Activated naive CD4-positive, alpha-beta T cell treated with anti-CD3 and anti-CD28 coated beads for 36 hours (primary cell): ENCODE measurements at regions not wholly inside any gene's neighbourhood (a gene's known extent, or its start where the extent isn't known, plus 50 kb on each side); places are given as distances from the start of the nearest gene placed in this dataset.

Experiments
- CTCF ChIA-PET: fragments of 350-600 bp; sonication (Branson Sonifier 250); formaldehyde crosslinking; loops from one replicate; lab custom pipeline; 2021; ENCODE audit warnings: antibody characterized with exemption; lab: Charles Lee
- DNase-seq: peaks from one replicate; pipeline ENCODE4 v3.0.0-alpha.2; 2020
- H3K27ac Mint-ChIP-seq: one replicate; pipeline ENCODE4 v1.8.0; 2021; ENCODE audit warnings: mild to moderate bottlenecking, mixed read lengths
- H3K27me3 Mint-ChIP-seq: one replicate; pipeline ENCODE4 v1.8.0; 2021; ENCODE audit warnings: low read depth, mixed read lengths
- H3K36me3 Mint-ChIP-seq: one replicate; pipeline ENCODE4 v1.8.0; 2021; ENCODE audit warnings: low read depth, mixed read lengths
- H3K4me1 Mint-ChIP-seq: one replicate; pipeline ENCODE4 v1.8.0; 2021; ENCODE audit warnings: low read depth, mixed read lengths
- H3K4me3 Mint-ChIP-seq: one replicate; pipeline ENCODE4 v1.8.0; 2021; ENCODE audit warnings: mild to moderate bottlenecking, moderate library complexity, mixed read lengths
- H3K9me3 Mint-ChIP-seq: one replicate; pipeline ENCODE4 v1.8.0; 2021; ENCODE audit warnings: mixed read lengths
- intact Hi-C: fragments of 100-400 bp; cut with micrococcal nuclease; formaldehyde crosslinking; loops from one replicate; pipeline ENCODE4 v1.15.1; 2023

DNA sequence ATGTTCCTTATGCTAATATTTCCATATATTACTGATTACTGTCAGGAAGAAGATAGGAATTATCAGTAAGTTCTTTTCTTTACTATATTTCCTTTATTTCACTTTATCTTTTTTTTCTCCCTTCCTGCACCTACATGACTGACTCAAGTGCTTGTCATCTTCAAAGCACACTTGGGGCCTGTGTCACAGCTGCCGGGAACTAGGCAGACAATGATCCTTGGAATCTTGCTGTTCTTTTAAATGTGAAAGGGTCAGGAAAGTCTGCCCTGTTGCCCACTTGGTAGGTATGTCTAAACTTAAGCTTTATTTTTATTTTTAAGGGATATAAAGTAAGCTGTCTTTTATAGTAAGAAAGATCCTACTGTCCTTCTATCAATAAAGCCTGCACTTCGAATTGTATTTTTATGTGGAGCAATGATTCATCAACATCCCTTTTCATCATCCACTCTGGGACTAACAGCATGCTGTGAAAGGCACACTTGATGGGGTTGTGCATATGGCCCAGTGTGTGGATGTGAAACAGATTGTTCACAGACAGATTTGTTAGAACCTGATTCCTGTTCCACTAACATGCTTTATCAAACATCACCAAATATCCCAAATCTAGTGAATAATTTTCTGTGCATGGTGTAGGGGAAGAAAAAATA, 556.9 kb downstream of the DNAJB9 start:
- Mint-ChIP-seq H3K27ac (no peak overlapping the region), H3K4me3 (no peak overlapping the region), H3K36me3 (no peaks in the 10 kb centered on the region), H3K4me1 (no peaks in the 10 kb centered on the region), H3K27me3 (no peaks in the 10 kb centered on the region), H3K9me3 (no peaks in the 10 kb centered on the region)
- CTCF ChIA-PET = no interaction called here
- intact Hi-C loops = no loop called here
- no peak for DNase-seq

DNA sequence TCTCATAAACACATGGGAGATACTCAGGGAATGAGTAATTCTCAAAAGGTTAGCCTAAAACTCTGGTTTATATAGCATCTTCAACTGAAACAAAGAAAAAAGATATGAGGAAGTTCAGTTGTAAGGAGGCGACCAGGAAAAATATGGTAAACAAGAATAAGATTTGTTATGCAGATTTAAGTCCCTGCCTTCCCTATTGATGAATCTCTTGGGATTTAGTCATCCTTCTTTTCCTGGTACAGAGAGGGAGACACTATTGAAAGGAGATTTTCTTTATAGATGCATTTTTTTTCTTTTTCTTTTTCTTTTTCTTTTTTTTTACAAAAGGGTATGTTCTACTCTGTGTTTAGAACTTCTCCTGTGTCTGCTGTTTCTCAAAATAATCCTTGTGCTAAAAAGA, 557.5 kb downstream of the DNAJB9 start:
- no peaks in the 10 kb centered on the region for H3K4me1 Mint-ChIP-seq
- CTCF ChIA-PET = no interaction called here

DNA sequence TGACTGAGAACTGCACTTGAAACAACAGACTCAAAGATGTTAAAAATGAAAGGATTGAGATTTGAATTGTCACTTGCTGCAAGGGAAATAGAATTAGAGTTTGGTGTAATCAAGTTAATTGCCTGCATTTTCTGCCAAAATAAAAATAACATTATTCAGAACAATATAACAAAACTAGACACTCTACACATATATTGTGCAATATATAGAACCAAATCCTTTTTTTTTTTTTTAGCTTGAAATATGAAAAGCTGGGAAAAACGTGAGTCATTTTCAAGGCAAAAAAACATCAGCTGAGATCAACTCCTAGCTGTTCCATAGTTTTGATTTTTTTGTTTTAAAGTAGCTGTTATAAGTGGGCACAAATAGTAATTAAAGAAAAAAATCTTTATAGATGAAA, 561.5 kb downstream of the DNAJB9 start:
- CTCF ChIA-PET = no interaction called here
- no peak overlapping the region for H3K4me3 Mint-ChIP-seq
- no peaks in the 10 kb centered on the region for H3K4me1 Mint-ChIP-seq
- intact Hi-C loops = no loop called here
- no peak overlapping the region for H3K27ac Mint-ChIP-seq
- no peaks in the 10 kb centered on the region for H3K27me3 Mint-ChIP-seq
- peaks cover 13% of the 10 kb centered on the region for H3K9me3 Mint-ChIP-seq
- no peak for DNase-seq
- H3K36me3 Mint-ChIP-seq = no peaks in the 10 kb centered on the region

More for the DNA sequence above, 557.5 kb downstream of the DNAJB9 start:
- H3K36me3 Mint-ChIP-seq = no peaks in the 10 kb centered on the region
- no peaks in the 10 kb centered on the region for H3K27me3 Mint-ChIP-seq
- DNase-seq = no peak
- intact Hi-C loops = no loop called here
- no peaks in the 10 kb centered on the region for H3K9me3 Mint-ChIP-seq
- no peak overlapping the region for H3K27ac Mint-ChIP-seq
- H3K4me3 Mint-ChIP-seq = no peak overlapping the region

DNA sequence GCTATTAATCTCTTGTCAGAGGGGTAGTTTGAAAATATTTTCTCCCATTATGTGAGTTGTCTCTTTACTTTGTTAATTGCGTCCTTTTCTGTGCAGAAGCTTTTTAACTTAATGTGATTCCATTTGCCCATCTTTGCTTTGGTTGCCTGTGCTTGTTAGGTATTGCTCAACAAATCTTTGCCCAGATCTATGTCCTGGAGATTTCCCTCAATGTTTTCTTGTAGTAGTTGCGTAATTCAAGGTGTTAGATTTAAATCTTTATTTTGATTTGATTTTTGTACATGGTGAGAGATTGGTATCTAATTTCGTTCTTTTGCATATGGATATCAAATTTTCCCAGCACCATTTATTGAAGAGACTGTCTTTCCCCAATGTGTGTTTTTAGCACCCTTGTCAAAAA, 567.2 kb downstream of the DNAJB9 start:
- no peak overlapping the region for H3K27ac Mint-ChIP-seq
- intact Hi-C loops = no loop called here
- DNase-seq = no peak
- CTCF ChIA-PET = no interaction called here
- no peaks in the 10 kb centered on the region for H3K4me1 Mint-ChIP-seq
- no peaks in the 10 kb centered on the region for H3K36me3 Mint-ChIP-seq
- H3K4me3 Mint-ChIP-seq = no peak overlapping the region
- peaks cover 15% of the 10 kb centered on the region for H3K9me3 Mint-ChIP-seq
- no peaks in the 10 kb centered on the region for H3K27me3 Mint-ChIP-seq

DNA sequence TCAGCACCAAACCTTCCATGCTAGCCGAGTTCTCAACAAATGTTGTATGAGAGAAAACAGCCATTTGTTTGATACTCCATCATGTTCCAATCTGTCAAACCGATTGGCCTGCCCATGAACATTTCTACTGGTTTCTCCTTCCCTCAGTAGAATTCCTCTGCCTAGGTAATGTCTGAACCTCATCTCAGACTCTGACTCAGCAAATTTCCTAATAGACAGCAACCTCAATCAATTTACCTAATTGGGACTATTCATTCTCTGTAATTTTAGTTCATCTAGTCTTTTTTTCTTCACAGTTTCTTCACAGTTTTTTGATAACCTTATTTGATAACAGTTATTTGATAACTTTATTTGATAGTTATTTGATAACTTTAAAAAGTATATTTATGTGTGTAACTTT, 585.1 kb downstream of the DNAJB9 start:
- peaks cover 4% of the 10 kb centered on the region for H3K9me3 Mint-ChIP-seq

DNA sequence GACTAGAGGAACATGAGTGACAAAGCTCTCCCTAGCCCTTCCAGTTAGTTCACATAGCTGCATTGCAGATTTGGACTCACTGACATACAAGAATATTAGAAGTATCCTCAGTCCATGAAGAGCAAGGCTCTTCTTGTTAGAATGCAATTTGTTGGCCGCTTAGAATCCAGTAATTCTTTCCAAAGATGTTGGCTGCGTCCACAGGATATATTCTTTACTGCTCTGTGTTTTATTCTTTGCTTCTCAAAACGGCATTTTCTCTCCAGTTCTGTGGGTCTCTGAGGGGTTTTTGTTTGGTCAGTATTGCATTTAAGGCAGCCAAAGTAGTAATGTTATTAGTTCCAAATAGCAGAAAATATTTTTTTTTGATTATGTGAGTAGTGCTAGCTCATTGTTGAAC, 588.6 kb downstream of the DNAJB9 start:
- Mint-ChIP-seq H3K9me3 (no peaks in the 10 kb centered on the region), H3K4me1 (no peaks in the 10 kb centered on the region), H3K36me3 (no peaks in the 10 kb centered on the region), H3K27me3 (no peaks in the 10 kb centered on the region), H3K4me3 (no peak overlapping the region), H3K27ac (no peak overlapping the region)
- CTCF ChIA-PET = no interaction called here
- intact Hi-C loops = no loop called here
- no peak for DNase-seq

More for the DNA sequence above, 585.1 kb downstream of the DNAJB9 start:
- CTCF ChIA-PET = no interaction called here
- intact Hi-C loops = no loop called here
- Mint-ChIP-seq H3K27me3 (no peaks in the 10 kb centered on the region), H3K4me3 (no peak overlapping the region), H3K4me1 (no peaks in the 10 kb centered on the region), H3K27ac (no peak overlapping the region), H3K36me3 (no peaks in the 10 kb centered on the region)
- DNase-seq = no peak

DNA sequence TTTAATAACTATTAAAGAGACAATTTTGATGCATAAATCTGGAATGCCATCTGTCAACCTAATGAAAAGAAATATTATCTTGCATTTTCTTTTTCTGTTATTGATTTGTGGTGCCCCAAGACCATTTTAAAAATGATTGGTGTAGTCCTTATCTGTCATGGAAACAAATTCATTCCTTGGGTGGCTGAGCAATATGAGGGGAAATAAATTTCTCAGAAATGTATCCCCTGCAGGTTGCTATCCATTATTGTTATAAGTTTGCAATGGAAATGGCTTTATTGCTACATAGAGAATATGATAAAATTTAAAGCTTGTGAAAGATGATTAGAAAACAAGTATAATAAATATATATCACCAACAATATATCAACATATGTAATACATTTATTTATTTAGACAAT, 607.0 kb downstream of the DNAJB9 start:
- no peak overlapping the region for H3K4me3 Mint-ChIP-seq
- H3K36me3 Mint-ChIP-seq = no peaks in the 10 kb centered on the region
- intact Hi-C loops = no loop called here
- H3K27ac Mint-ChIP-seq = no peak overlapping the region
- no peak for DNase-seq
- no peaks in the 10 kb centered on the region for H3K4me1 Mint-ChIP-seq
- no peaks in the 10 kb centered on the region for H3K9me3 Mint-ChIP-seq
- CTCF ChIA-PET = no interaction called here
- H3K27me3 Mint-ChIP-seq = no peaks in the 10 kb centered on the region

DNA sequence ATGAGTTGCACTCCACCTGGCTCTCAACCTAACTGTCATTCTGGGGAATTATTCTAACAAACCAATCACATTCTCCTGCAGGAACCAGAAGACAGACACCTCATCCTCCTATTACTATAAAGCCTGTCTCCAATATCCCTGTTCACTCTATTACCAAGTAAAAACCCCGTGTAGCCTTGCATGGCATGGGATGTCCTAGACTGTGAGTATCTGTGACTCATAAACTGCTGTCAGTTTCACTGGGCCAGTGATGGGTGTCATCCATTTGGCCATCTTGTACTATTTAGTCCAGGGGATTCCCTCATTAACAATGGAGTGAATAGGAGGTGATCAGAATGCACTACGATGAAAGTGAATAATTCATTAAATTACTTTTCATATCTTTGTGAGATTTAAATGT, 608.7 kb downstream of the DNAJB9 start:
- H3K27ac Mint-ChIP-seq = no peak overlapping the region
- H3K9me3 Mint-ChIP-seq = peaks cover 5% of the 10 kb centered on the region
- no peaks in the 10 kb centered on the region for H3K27me3 Mint-ChIP-seq
- no peak overlapping the region for H3K4me3 Mint-ChIP-seq
- no peaks in the 10 kb centered on the region for H3K36me3 Mint-ChIP-seq
- intact Hi-C loops = no loop called here
- CTCF ChIA-PET = interaction anchor here (0.6 kb wide), 1 partner anchor 26 kb away, joined by 3 read pairs; no protein-coding TSS in a partner anchor
- no peak for DNase-seq
- H3K4me1 Mint-ChIP-seq = no peaks in the 10 kb centered on the region

DNA sequence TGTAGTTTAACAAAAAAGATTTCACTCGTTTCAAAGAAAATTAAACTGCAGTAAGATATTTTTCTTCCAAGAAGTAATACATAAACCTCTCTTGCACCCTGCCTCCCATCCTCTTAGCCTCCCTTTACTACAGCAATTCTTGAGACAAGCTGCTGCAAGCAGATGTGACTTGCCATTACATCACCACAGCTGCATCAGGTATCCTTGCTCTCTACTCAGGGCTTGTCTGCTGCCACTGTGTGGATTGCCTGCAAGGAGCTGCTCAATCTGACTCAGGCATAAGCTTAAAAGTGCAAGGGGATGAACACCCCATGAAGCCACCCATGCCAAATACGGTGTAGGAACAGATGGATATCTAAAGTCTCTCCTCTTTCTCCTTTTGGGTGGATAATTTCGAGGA, 609.9 kb downstream of the DNAJB9 start:
- peaks cover 7% of the 10 kb centered on the region for H3K9me3 Mint-ChIP-seq

DNA sequence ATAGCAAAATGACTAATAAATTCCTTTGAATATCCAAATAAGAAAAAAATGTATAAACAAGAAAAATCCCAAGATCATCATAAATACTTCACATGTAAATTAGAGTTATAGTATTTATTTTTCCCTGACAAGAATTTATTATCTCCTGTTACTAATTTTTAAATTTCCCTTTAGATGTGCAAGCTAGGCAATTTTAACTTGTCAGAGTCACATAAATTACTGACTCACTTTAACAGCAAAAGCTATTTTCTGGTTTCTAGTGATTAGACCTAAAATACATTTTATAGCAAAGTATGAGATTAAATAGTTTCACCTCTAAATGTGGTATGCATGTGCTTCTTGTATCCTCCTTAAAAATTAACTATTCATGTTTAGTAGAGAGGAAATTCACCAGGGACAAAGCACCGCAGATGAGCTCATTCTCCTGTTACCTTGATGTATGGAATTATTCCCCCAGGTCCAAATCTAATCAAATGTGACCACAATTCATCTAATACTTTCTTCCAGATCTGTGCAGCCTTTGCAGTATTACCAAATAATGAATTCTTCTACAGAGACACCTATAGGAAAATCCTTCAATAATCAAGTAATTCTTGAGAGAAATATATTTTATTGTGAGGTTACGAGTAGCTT, 621.2 kb downstream of the DNAJB9 start:
- Mint-ChIP-seq H3K4me3 (no peak overlapping the region), H3K9me3 (peaks cover 4% of the 10 kb centered on the region), H3K4me1 (no peaks in the 10 kb centered on the region), H3K27ac (no peak overlapping the region), H3K36me3 (no peaks in the 10 kb centered on the region), H3K27me3 (no peaks in the 10 kb centered on the region)
- no peak for DNase-seq
- intact Hi-C loops = no loop called here
- CTCF ChIA-PET = no interaction called here

More for the DNA sequence above, 609.9 kb downstream of the DNAJB9 start:
- Mint-ChIP-seq H3K27me3 (no peaks in the 10 kb centered on the region), H3K4me3 (no peak overlapping the region), H3K27ac (no peak overlapping the region), H3K36me3 (no peaks in the 10 kb centered on the region), H3K4me1 (no peaks in the 10 kb centered on the region)
- CTCF ChIA-PET = no interaction called here
- intact Hi-C loops = no loop called here
- no peak for DNase-seq

DNA sequence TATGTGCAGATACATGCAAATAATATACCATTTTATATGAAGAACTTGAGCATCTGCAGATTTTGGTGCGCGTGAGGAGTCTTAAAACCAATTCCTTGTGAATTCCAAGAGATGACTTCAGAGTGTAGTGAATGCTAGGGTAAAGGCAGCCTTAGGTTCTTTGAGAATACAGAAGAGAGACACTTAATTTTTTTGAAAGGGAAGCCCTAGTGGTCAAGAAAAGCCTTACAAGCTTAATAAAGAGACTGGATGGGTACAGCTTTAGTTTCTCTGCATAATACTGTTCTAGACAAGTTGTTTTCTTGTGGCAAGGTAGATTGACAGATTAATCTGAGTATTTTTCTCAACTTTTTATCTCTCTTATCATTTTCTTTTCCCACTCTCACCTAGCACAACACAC, 636.5 kb downstream of the DNAJB9 start:
- Mint-ChIP-seq H3K9me3 (peaks cover 13% of the 10 kb centered on the region), H3K4me1 (no peaks in the 10 kb centered on the region), H3K27ac (no peak overlapping the region), H3K36me3 (no peaks in the 10 kb centered on the region), H3K4me3 (no peak overlapping the region), H3K27me3 (no peaks in the 10 kb centered on the region)
- DNase-seq = no peak
- intact Hi-C loops = no loop called here
- CTCF ChIA-PET = no interaction called here

DNA sequence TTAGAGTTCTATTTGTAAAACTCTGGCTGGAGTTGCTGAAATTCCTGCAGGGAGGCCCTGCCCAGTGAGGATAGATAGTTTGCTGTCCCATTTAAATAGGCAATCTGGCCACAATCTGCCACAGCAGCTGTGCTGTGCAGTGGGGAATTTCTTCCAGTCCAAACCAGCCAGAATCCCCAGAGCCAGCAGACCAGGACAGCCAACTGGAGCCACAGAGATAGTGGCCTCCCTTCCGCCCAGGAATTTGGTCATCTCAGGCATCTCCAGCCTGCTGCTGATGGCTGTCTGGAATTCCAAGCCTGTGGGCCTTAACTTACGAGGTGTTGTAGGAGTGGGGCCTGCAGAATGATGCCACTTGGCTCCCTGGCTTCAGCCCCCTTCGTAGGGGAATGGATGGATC, 643.4 kb downstream of the DNAJB9 start:
- H3K9me3 Mint-ChIP-seq = peaks cover 5% of the 10 kb centered on the region
- H3K27me3 Mint-ChIP-seq = no peaks in the 10 kb centered on the region
- H3K27ac Mint-ChIP-seq = no peak overlapping the region
- no peak for DNase-seq
- H3K4me3 Mint-ChIP-seq = no peak overlapping the region
- H3K4me1 Mint-ChIP-seq = no peaks in the 10 kb centered on the region
- CTCF ChIA-PET = no interaction called here
- H3K36me3 Mint-ChIP-seq = no peaks in the 10 kb centered on the region
- intact Hi-C loops = no loop called here

DNA sequence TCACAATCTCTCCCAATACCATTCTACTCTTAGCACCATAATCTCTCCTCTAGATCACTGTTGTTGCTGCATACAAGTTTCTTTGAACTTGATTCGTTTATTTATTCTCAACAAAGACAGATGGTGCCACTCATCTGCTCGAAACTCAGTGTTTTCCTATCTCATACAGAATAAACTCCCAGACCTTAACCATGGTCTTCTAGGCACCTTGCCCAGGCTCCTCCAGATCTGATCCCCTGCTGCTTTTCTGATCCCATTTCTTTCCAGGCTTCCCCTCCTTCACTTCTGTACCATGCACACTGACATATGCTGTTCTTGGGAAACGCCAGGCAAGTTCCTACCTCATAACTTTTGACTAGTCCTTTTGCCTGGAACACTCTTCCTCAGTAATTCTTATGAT, 645.7 kb downstream of the DNAJB9 start:
- CTCF ChIA-PET = no interaction called here
- DNase-seq = no peak
- Mint-ChIP-seq H3K27ac (no peak overlapping the region), H3K9me3 (peaks cover 2% of the 10 kb centered on the region), H3K4me3 (no peak overlapping the region), H3K36me3 (no peaks in the 10 kb centered on the region), H3K4me1 (no peaks in the 10 kb centered on the region), H3K27me3 (no peaks in the 10 kb centered on the region)
- intact Hi-C loops = no loop called here
